Memory B cell (primary cell): ENCODE measurements at regions not wholly inside any gene's neighbourhood (a gene's known extent, or its start where the extent isn't known, plus 50 kb on each side); places are given as distances from the start of the nearest gene placed in this dataset.
"Not testable (repeated sequence)": the region's sequence is repeated elsewhere in the genome, so short reads cannot be mapped to it uniquely, and the experiment has no call there.

Experiments used
- ATAC-seq: fragments of 150-1000 bp; cut with Tn5 transposase; 2 replicates; pipeline ENCODE4 v1.10.0; 2021; ENCODE audit warnings: low read depth, mild to moderate bottlenecking, moderate library complexity
- DNase-seq, 2 donors: peaks; one replicate each; pipeline ENCODE4 v3.0.0; 2022; ENCODE audit warnings: low spot score in 2 of 2
- H3K27ac Mint-ChIP-seq: one replicate; pipeline ENCODE4 v1.8.0; 2022; ENCODE audit warnings: mild to moderate bottlenecking, moderate library complexity, mixed read lengths
- H3K27me3 Mint-ChIP-seq: one replicate; pipeline ENCODE4 v1.8.0; 2022; ENCODE audit warnings: mixed read lengths
- H3K36me3 Mint-ChIP-seq: one replicate; pipeline ENCODE4 v1.8.0; 2022; ENCODE audit warnings: mild to moderate bottlenecking, mixed read lengths
- H3K4me1 Mint-ChIP-seq: one replicate; pipeline ENCODE4 v1.8.0; 2022; ENCODE audit warnings: mixed read lengths
- H3K4me3 Mint-ChIP-seq: one replicate; pipeline ENCODE4 v1.8.0; 2022; ENCODE audit warnings: mild to moderate bottlenecking, moderate library complexity, mixed read lengths
- H3K9me3 Mint-ChIP-seq: one replicate; pipeline ENCODE4 v1.8.0; 2022; ENCODE audit warnings: mixed read lengths

- H3K4me1 Mint-ChIP-seq: no peaks in the 10 kb centered on the region
- no peak for ATAC-seq
- no peak overlapping the region for H3K4me3 Mint-ChIP-seq
- H3K27me3 Mint-ChIP-seq: peaks cover 4% of the 10 kb centered on the region
- H3K27ac Mint-ChIP-seq: no peak overlapping the region
- H3K36me3 Mint-ChIP-seq: no peaks in the 10 kb centered on the region
- no peak for DNase-seq
- no peaks in the 10 kb centered on the region for H3K9me3 Mint-ChIP-seq
Measured at GRCh38 chr3:170689296-170689829, 103.5 kb upstream of the SLC7A14 start.

GRCh38 chr3:170688222-170688621, 102.3 kb upstream of the SLC7A14 start:
- H3K4me1 Mint-ChIP-seq, H3K27me3 Mint-ChIP-seq, DNase-seq, ATAC-seq, H3K27ac Mint-ChIP-seq, H3K4me3 Mint-ChIP-seq, H3K36me3 Mint-ChIP-seq, H3K9me3 Mint-ChIP-seq: not testable (repeated sequence)

GRCh38 chr3:170680593-170680992, 94.7 kb upstream of the SLC7A14 start:
- ATAC-seq (no peak), DNase-seq (no peak)
- H3K9me3 Mint-ChIP-seq: no peaks in the 10 kb centered on the region
- no peaks in the 10 kb centered on the region for H3K4me1 Mint-ChIP-seq
- no peak overlapping the region for H3K4me3 Mint-ChIP-seq
- H3K36me3 Mint-ChIP-seq: no peaks in the 10 kb centered on the region
- no peak overlapping the region for H3K27ac Mint-ChIP-seq
- peaks cover 13% of the 10 kb centered on the region for H3K27me3 Mint-ChIP-seq

GRCh38 chr3:170679190-170679589, 93.3 kb upstream of the SLC7A14 start:
- H3K9me3 Mint-ChIP-seq: no peaks in the 10 kb centered on the region
- no peak for DNase-seq
- no peaks in the 10 kb centered on the region for H3K36me3 Mint-ChIP-seq
- no peak for ATAC-seq
- H3K27me3 Mint-ChIP-seq: peaks cover 13% of the 10 kb centered on the region
- H3K27ac Mint-ChIP-seq: no peak overlapping the region
- H3K4me1 Mint-ChIP-seq: no peaks in the 10 kb centered on the region
- no peak overlapping the region for H3K4me3 Mint-ChIP-seq

- Mint-ChIP-seq H3K36me3 (no peaks in the 10 kb centered on the region), H3K9me3 (peaks cover 1% of the 10 kb centered on the region), H3K27ac (no peak overlapping the region), H3K4me3 (no peak overlapping the region), H3K4me1 (no peaks in the 10 kb centered on the region), H3K27me3 (peaks cover 5% of the 10 kb centered on the region)
- DNase-seq (no peak), ATAC-seq (no peak)
Measured at GRCh38 chr3:170670504-170670903, 84.6 kb upstream of the SLC7A14 start.

GRCh38 chr3:170662986-170663385, 77.1 kb upstream of the SLC7A14 start:
- not testable (repeated sequence) for H3K9me3 Mint-ChIP-seq, H3K27ac Mint-ChIP-seq, H3K36me3 Mint-ChIP-seq, H3K4me1 Mint-ChIP-seq, ATAC-seq, DNase-seq, H3K27me3 Mint-ChIP-seq, H3K4me3 Mint-ChIP-seq

- no peak for ATAC-seq
- no peak overlapping the region for H3K4me3 Mint-ChIP-seq
- H3K27me3 Mint-ChIP-seq: peaks cover 11% of the 10 kb centered on the region
- no peaks in the 10 kb centered on the region for H3K36me3 Mint-ChIP-seq
- no peak for DNase-seq
- no peaks in the 10 kb centered on the region for H3K4me1 Mint-ChIP-seq
- peaks cover 1% of the 10 kb centered on the region for H3K9me3 Mint-ChIP-seq
- H3K27ac Mint-ChIP-seq: no peak overlapping the region
Measured at GRCh38 chr3:170660139-170660538, 74.3 kb upstream of the SLC7A14 start.

GRCh38 chr3:170657312-170657711, 71.4 kb upstream of the SLC7A14 start:
- Mint-ChIP-seq H3K9me3 (peaks cover 1% of the 10 kb centered on the region), H3K4me1 (no peaks in the 10 kb centered on the region), H3K27me3 (peaks cover 18% of the 10 kb centered on the region), H3K27ac (no peak overlapping the region), H3K4me3 (no peak overlapping the region), H3K36me3 (no peaks in the 10 kb centered on the region)
- no peak for ATAC-seq
- no peak for DNase-seq

- no peak overlapping the region for H3K4me3 Mint-ChIP-seq
- no peaks in the 10 kb centered on the region for H3K4me1 Mint-ChIP-seq
- DNase-seq: no peak
- H3K36me3 Mint-ChIP-seq: no peaks in the 10 kb centered on the region
- H3K27ac Mint-ChIP-seq: no peak overlapping the region
- no peak for ATAC-seq
- H3K9me3 Mint-ChIP-seq: peaks cover 1% of the 10 kb centered on the region
- H3K27me3 Mint-ChIP-seq: peaks cover 19% of the 10 kb centered on the region
Measured at GRCh38 chr3:170656284-170656683, 70.4 kb upstream of the SLC7A14 start.

- H3K36me3 Mint-ChIP-seq: no peaks in the 10 kb centered on the region
- H3K27ac Mint-ChIP-seq: no peak overlapping the region
- no peak for DNase-seq
- no peak overlapping the region for H3K4me3 Mint-ChIP-seq
- no peaks in the 10 kb centered on the region for H3K4me1 Mint-ChIP-seq
- H3K27me3 Mint-ChIP-seq: peaks cover 27% of the 10 kb centered on the region
- no peaks in the 10 kb centered on the region for H3K9me3 Mint-ChIP-seq
- no peak for ATAC-seq
Measured at GRCh38 chr3:170653801-170654200, 67.9 kb upstream of the SLC7A14 start.

GRCh38 chr3:170651260-170651845, 65.5 kb upstream of the SLC7A14 start:
- ATAC-seq (no peak), DNase-seq (no peak)
- H3K27ac Mint-ChIP-seq: no peak overlapping the region
- peaks cover 3% of the 10 kb centered on the region for H3K9me3 Mint-ChIP-seq
- H3K4me3 Mint-ChIP-seq: no peak overlapping the region
- no peaks in the 10 kb centered on the region for H3K4me1 Mint-ChIP-seq
- no peaks in the 10 kb centered on the region for H3K36me3 Mint-ChIP-seq
- peaks cover 21% of the 10 kb centered on the region for H3K27me3 Mint-ChIP-seq

GRCh38 chr3:170650557-170650956, 64.7 kb upstream of the SLC7A14 start:
- DNase-seq, H3K27ac Mint-ChIP-seq, H3K36me3 Mint-ChIP-seq, H3K4me1 Mint-ChIP-seq, H3K9me3 Mint-ChIP-seq, H3K4me3 Mint-ChIP-seq, ATAC-seq: not testable (repeated sequence)
- H3K27me3 Mint-ChIP-seq: peaks cover 21% of the 10 kb centered on the region

- peaks cover 20% of the 10 kb centered on the region for H3K27me3 Mint-ChIP-seq
- no peaks in the 10 kb centered on the region for H3K36me3 Mint-ChIP-seq
- no peak for ATAC-seq
- H3K9me3 Mint-ChIP-seq: peaks cover 7% of the 10 kb centered on the region
- DNase-seq: no peak
- peaks cover 2% of the 10 kb centered on the region for H3K4me1 Mint-ChIP-seq
- H3K27ac Mint-ChIP-seq: no peak overlapping the region
- no peak overlapping the region for H3K4me3 Mint-ChIP-seq
Measured at GRCh38 chr3:170644711-170645110, 58.8 kb upstream of the SLC7A14 start.

GRCh38 chr3:170643831-170644230, 58.0 kb upstream of the SLC7A14 start:
- no peak for DNase-seq
- no peaks in the 10 kb centered on the region for H3K36me3 Mint-ChIP-seq
- peaks cover 7% of the 10 kb centered on the region for H3K9me3 Mint-ChIP-seq
- ATAC-seq: no peak
- H3K4me3 Mint-ChIP-seq: no peak overlapping the region
- H3K27ac Mint-ChIP-seq: no peak overlapping the region
- H3K4me1 Mint-ChIP-seq: peaks cover 2% of the 10 kb centered on the region
- peaks cover 16% of the 10 kb centered on the region for H3K27me3 Mint-ChIP-seq

GRCh38 chr3:170642882-170643601, 57.2 kb upstream of the SLC7A14 start:
- H3K36me3 Mint-ChIP-seq: no peaks in the 10 kb centered on the region
- DNase-seq (no peak), ATAC-seq (no peak)
- H3K27me3 Mint-ChIP-seq: peaks cover 15% of the 10 kb centered on the region
- peaks cover 6% of the 10 kb centered on the region for H3K9me3 Mint-ChIP-seq
- peaks cover 2% of the 10 kb centered on the region for H3K4me1 Mint-ChIP-seq
- no peak overlapping the region for H3K4me3 Mint-ChIP-seq
- H3K27ac Mint-ChIP-seq: no peak overlapping the region
